SK-N-SH (cell line): ENCODE measurements at regions not wholly inside any gene's neighbourhood (a gene's known extent, or its start where the extent isn't known, plus 50 kb on each side); places are given as distances from the start of the nearest gene placed in this dataset.

Experiments
- CTCF ChIA-PET: fragments of 300-600, 350-600 bp; formaldehyde crosslinking; extraction: SDS; loops from one replicate; lab custom pipeline; 2021; lab: Yijun Ruan, JAX
- POLR2A ChIA-PET: fragments of 350-600 bp; sonication (Branson Sonifier 250); formaldehyde crosslinking; extraction: SDS; loops from one replicate; lab custom pipeline; 2020; ENCODE audit warnings: antibody characterized with exemption, inconsistent platforms; lab: Yijun Ruan, JAX
- DNase-seq: peaks from one replicate; pipeline ENCODE4 v3.0.0; 2012
- H2AFZ ChIP-seq: fragments of 200-600 bp; sonication (generic); 2 replicates; pipeline ENCODE4 v1.8.1; 2016; ENCODE audit warnings: antibody characterized with exemption, mild to moderate bottlenecking, low read depth
- H3F3A ChIP-seq: fragments of 200-600 bp; sonication (generic); replicated peaks from 2 replicates; pipeline ENCODE3; 2016; ENCODE audit warnings: antibody characterized with exemption, mild to moderate bottlenecking; ENCODE audit not compliant: insufficient read depth
- H3K27ac ChIP-seq, 2 experiments: fragments of 200-500 bp in 1 of 2; fragments of 200-600 bp in 1 of 2; sonication (Bioruptor generic) in 1 of 2; sonication (generic), shearing (Covaris generic) in 1 of 2; 2 replicates each; pipeline versions ENCODE4 v1.5.1 to v1.6.1; 2014 to 2016; ENCODE audit warnings: low read depth in 2 of 2, inconsistent platforms in 1 of 2, low read length in 1 of 2, mild to moderate bottlenecking in 1 of 2, mixed read lengths in 1 of 2
- H3K27me3 ChIP-seq: fragments of 200-600 bp; sonication (generic), shearing (Covaris generic); 2 replicates; pipeline ENCODE4 v1.6.1; 2016; ENCODE audit warnings: mixed run types; ENCODE audit not compliant: insufficient read depth
- H3K36me3 ChIP-seq, 2 experiments: fragments of 200-500 bp in 1 of 2; fragments of 200-600 bp in 1 of 2; sonication (Bioruptor generic) in 1 of 2; sonication (generic) in 1 of 2; replicated peaks in 1 of 2; 2 replicates each; pipeline versions ENCODE3 to v1.5.1; 2014 to 2016; ENCODE audit warnings: low read length in 1 of 2, mild to moderate bottlenecking in 1 of 2; ENCODE audit not compliant: insufficient read depth in 2 of 2, control insufficient read depth in 1 of 2
- H3K4me1 ChIP-seq, 2 experiments: fragments of 200-500 bp in 1 of 2; fragments of 200-600 bp in 1 of 2; sonication (Bioruptor generic) in 1 of 2; sonication (generic), shearing (Covaris generic) in 1 of 2; 2 replicates each; pipeline versions ENCODE4 v1.5.1 to v1.6.1; 2014 to 2016; ENCODE audit warnings: low read depth in 1 of 2, low read length in 1 of 2, mixed run types in 1 of 2; ENCODE audit not compliant: insufficient read depth in 2 of 2, control insufficient read depth in 1 of 2
- H3K4me2 ChIP-seq: fragments of 200-600 bp; sonication (generic), shearing (Covaris generic); 2 replicates; pipeline ENCODE4 v1.6.1; 2017; ENCODE audit warnings: mixed run types
- H3K4me3 ChIP-seq, 2 experiments: fragments of 200-500 bp in 1 of 2; fragments of 200-600 bp in 1 of 2; sonication (Bioruptor generic) in 1 of 2; sonication (generic), shearing (Covaris generic) in 1 of 2; 2 replicates each; pipeline versions ENCODE4 v1.5.1 to v1.8.1; 2014 to 2016; ENCODE audit warnings: low read depth in 2 of 2, inconsistent platforms in 1 of 2, low read length in 1 of 2, mild to moderate bottlenecking in 1 of 2, mixed read lengths in 1 of 2, moderate library complexity in 1 of 2
- H3K79me2 ChIP-seq: fragments of 200-600 bp; sonication (generic); 2 replicates; pipeline ENCODE4 v1.8.1; 2017; ENCODE audit warnings: mild to moderate bottlenecking; ENCODE audit not compliant: insufficient read depth
- H3K9ac ChIP-seq: fragments of 200-600 bp; sonication (generic); 2 replicates; pipeline ENCODE4 v1.6.1; 2017; ENCODE audit warnings: mixed run types
- H3K9me2 ChIP-seq: fragments of 200-600 bp; sonication (generic); 2 replicates; pipeline ENCODE4 v1.6.1; 2017; ENCODE audit warnings: mixed run types
- H3K9me3 ChIP-seq: fragments of 200-600 bp; sonication (generic); 2 replicates; pipeline ENCODE4 v1.6.1; 2017; ENCODE audit warnings: mixed run types, mild to moderate bottlenecking, moderate library complexity
- H4K20me1 ChIP-seq: fragments of 200-600 bp; sonication (generic); 2 replicates; pipeline ENCODE4 v1.6.1; 2017; ENCODE audit warnings: mild to moderate bottlenecking, mixed run types; ENCODE audit not compliant: insufficient read depth
- CHD2 ChIP-seq: fragments of 150-350 bp; IDR thresholded peaks from 2 replicates; pipeline ENCODE4 v1.6.1; 2018; ENCODE audit warnings: low read length; ENCODE audit not compliant: partially characterized antibody
- EZH2phosphoT487 ChIP-seq: fragments of 200-600 bp; sonication (generic); IDR thresholded peaks from 2 replicates; pipeline ENCODE4 v1.6.1; 2017; ENCODE audit warnings: low read depth, mixed run types, mild to moderate bottlenecking, antibody characterized with exemption, moderate library complexity, borderline replicate concordance
- FOXJ3 ChIP-seq: sonication (generic); formaldehyde crosslinking; IDR thresholded peaks from 2 replicates; pipeline ENCODE4 v1.5.1; 2020; ENCODE audit warnings: mild to moderate bottlenecking, missing genetic modification reagents
- GABPA ChIP-seq: IDR thresholded peaks from 2 replicates; pipeline ENCODE4 v1.4.0; 2012; ENCODE audit warnings: low read depth, mild to moderate bottlenecking
- MAX ChIP-seq: IDR thresholded peaks from 2 replicates; pipeline ENCODE4 v1.4.0; 2012; ENCODE audit warnings: low read depth
- MEF2A ChIP-seq: IDR thresholded peaks from 2 replicates; pipeline ENCODE4 v1.4.0; 2012; ENCODE audit warnings: low read depth, borderline replicate concordance
- NFIC ChIP-seq: IDR thresholded peaks from 2 replicates; pipeline ENCODE4 v1.4.0; 2012; ENCODE audit warnings: borderline replicate concordance
- PBX3 ChIP-seq: IDR thresholded peaks from 2 replicates; pipeline ENCODE4; 2012
- SIN3A ChIP-seq: IDR thresholded peaks from 2 replicates; pipeline ENCODE4 v1.6.1; 2012; ENCODE audit warnings: low read depth, mild to moderate bottlenecking, low read length, moderate library complexity, borderline replicate concordance
- TCF12 ChIP-seq: IDR thresholded peaks from 2 replicates; pipeline ENCODE4 v1.4.0; 2012
- TEAD4 ChIP-seq: IDR thresholded peaks from 2 replicates; pipeline ENCODE4 v1.4.0; 2012; ENCODE audit warnings: mild to moderate bottlenecking, borderline replicate concordance; ENCODE audit not compliant: insufficient read depth
- WGBS: methylation state at CpG from one replicate; pipeline ENCODE4 v1.1.6; 2017; ENCODE audit warnings: low lambda C conversion rate; 5-methylcytosine and 5-hydroxymethylcytosine counted together
- TF ChIP-seq, protein P1 (sequence below): fragments of 150-350 bp; IDR thresholded peaks from 2 replicates; pipeline ENCODE4 v1.6.1; 2016; ENCODE audit warnings: mild to moderate bottlenecking, low read depth, low read length
- TF ChIP-seq, protein P2 (sequence below): IDR thresholded peaks from 2 replicates; pipeline ENCODE4 v1.4.0; 2012; ENCODE audit warnings: low read depth, borderline replicate concordance
- TF ChIP-seq, protein P3 (sequence below): fragments of 200-600 bp; sonication (generic); IDR thresholded peaks from 2 replicates; pipeline ENCODE4 v1.6.1; 2017; ENCODE audit warnings: antibody characterized with exemption, mild to moderate bottlenecking, moderate library complexity

- no peak for TF ChIP-seq GABPA
- TF ChIP-seq TCF12: no peak
- TF ChIP-seq TEAD4: no peak
- TF ChIP-seq, all 33 proteins: peak for 0
- Histone ChIP-seq H3K27me3 (no peaks in the 10 kb centered on the region), H3K9me3 (no peaks in the 10 kb centered on the region), H3K79me2 (no peaks in the 10 kb centered on the region), H3K4me2 (no peak overlapping the region), H3F3A (no peaks in the 10 kb centered on the region), H3K4me3 (no peak overlapping the region), H3K9me2 (no peaks in the 10 kb centered on the region), H4K20me1 (no peaks in the 10 kb centered on the region), H3K36me3 (no peaks in the 10 kb centered on the region), H2AFZ (no peak overlapping the region), H3K4me1 (no peaks in the 10 kb centered on the region; a peak in 1 of 4 replicates), H3K27ac (no peak overlapping the region), H3K9ac (no peak overlapping the region)
- no peak for DNase-seq
- 2% methylated on average over 4 of the region's 4 CpGs for WGBS
- ChIA-PET POLR2A (no interaction called here), CTCF (no interaction called here)
Measured at GRCh38 chr5:153211076-153211475, 279.4 kb upstream of the GRIA1 start.

- Histone ChIP-seq H3K4me1 (no peaks in the 10 kb centered on the region; a peak in 1 of 4 replicates), H3F3A (no peaks in the 10 kb centered on the region), H3K4me3 (no peak overlapping the region), H3K27ac (no peak overlapping the region), H4K20me1 (no peaks in the 10 kb centered on the region), H3K79me2 (no peaks in the 10 kb centered on the region), H3K36me3 (no peaks in the 10 kb centered on the region), H3K9me3 (no peaks in the 10 kb centered on the region), H3K9me2 (no peaks in the 10 kb centered on the region), H2AFZ (no peak overlapping the region), H3K27me3 (no peaks in the 10 kb centered on the region), H3K4me2 (no peak overlapping the region), H3K9ac (no peak overlapping the region)
- 4% methylated on average over 3 of the region's 3 CpGs for WGBS
- TF ChIP-seq SIN3A: no peak
- TF ChIP-seq, protein P1, sequence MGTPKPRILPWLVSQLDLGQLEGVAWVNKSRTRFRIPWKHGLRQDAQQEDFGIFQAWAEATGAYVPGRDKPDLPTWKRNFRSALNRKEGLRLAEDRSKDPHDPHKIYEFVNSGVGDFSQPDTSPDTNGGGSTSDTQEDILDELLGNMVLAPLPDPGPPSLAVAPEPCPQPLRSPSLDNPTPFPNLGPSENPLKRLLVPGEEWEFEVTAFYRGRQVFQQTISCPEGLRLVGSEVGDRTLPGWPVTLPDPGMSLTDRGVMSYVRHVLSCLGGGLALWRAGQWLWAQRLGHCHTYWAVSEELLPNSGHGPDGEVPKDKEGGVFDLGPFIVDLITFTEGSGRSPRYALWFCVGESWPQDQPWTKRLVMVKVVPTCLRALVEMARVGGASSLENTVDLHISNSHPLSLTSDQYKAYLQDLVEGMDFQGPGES: no peak
- TF ChIP-seq MEF2A: no peak
- no peak for TF ChIP-seq EZH2phosphoT487
- no peak for TF ChIP-seq NFIC
- no peak for TF ChIP-seq TEAD4
- TF ChIP-seq, protein P2, sequence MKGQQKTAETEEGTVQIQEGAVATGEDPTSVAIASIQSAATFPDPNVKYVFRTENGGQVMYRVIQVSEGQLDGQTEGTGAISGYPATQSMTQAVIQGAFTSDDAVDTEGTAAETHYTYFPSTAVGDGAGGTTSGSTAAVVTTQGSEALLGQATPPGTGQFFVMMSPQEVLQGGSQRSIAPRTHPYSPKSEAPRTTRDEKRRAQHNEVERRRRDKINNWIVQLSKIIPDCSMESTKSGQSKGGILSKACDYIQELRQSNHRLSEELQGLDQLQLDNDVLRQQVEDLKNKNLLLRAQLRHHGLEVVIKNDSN: no peak
- TF ChIP-seq CHD2: no peak
- no peak for TF ChIP-seq PBX3
- no peak for TF ChIP-seq FOXJ3 (CRISPR knock-in tag)
- TF ChIP-seq, protein P3, sequence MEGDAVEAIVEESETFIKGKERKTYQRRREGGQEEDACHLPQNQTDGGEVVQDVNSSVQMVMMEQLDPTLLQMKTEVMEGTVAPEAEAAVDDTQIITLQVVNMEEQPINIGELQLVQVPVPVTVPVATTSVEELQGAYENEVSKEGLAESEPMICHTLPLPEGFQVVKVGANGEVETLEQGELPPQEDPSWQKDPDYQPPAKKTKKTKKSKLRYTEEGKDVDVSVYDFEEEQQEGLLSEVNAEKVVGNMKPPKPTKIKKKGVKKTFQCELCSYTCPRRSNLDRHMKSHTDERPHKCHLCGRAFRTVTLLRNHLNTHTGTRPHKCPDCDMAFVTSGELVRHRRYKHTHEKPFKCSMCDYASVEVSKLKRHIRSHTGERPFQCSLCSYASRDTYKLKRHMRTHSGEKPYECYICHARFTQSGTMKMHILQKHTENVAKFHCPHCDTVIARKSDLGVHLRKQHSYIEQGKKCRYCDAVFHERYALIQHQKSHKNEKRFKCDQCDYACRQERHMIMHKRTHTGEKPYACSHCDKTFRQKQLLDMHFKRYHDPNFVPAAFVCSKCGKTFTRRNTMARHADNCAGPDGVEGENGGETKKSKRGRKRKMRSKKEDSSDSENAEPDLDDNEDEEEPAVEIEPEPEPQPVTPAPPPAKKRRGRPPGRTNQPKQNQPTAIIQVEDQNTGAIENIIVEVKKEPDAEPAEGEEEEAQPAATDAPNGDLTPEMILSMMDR: no peak
- TF ChIP-seq MAX: no peak
- ChIA-PET CTCF (no interaction called here), POLR2A (no interaction called here)
- no peak for DNase-seq
Measured at GRCh38 chr5:153212471-153212870, 278.0 kb upstream of the GRIA1 start.
